Testis (tissue), 2 donors: ENCODE measurements at regions not wholly inside any gene's neighbourhood (a gene's known extent, or its start where the extent isn't known, plus 50 kb on each side); places are given as distances from the start of the nearest gene placed in this dataset.

Experiments used
- POLR2A ChIP-seq: fragments of 450-650 bp; IDR thresholded peaks from one replicate; pipeline ENCODE4 v1.6.1; 2017; ENCODE audit warnings: antibody characterized with exemption, mild to moderate bottlenecking, moderate library complexity
- TF ChIP-seq, protein P1 (sequence below), 3 experiments: fragments of 450-650 bp in 2 of 3; fragments of 200-600 bp in 1 of 3; sonication (generic) in 1 of 3; IDR thresholded peaks; one replicate each; pipeline ENCODE4 v1.5.1; 2016 to 2019; ENCODE audit warnings: antibody characterized with exemption in 3 of 3, mild to moderate bottlenecking in 2 of 3, moderate library complexity in 1 of 3

GRCh38 chr12:58586762-58587161, 333.5 kb downstream of the LRIG3 start:
- no peak for TF ChIP-seq POLR2A
- TF ChIP-seq, protein P1, sequence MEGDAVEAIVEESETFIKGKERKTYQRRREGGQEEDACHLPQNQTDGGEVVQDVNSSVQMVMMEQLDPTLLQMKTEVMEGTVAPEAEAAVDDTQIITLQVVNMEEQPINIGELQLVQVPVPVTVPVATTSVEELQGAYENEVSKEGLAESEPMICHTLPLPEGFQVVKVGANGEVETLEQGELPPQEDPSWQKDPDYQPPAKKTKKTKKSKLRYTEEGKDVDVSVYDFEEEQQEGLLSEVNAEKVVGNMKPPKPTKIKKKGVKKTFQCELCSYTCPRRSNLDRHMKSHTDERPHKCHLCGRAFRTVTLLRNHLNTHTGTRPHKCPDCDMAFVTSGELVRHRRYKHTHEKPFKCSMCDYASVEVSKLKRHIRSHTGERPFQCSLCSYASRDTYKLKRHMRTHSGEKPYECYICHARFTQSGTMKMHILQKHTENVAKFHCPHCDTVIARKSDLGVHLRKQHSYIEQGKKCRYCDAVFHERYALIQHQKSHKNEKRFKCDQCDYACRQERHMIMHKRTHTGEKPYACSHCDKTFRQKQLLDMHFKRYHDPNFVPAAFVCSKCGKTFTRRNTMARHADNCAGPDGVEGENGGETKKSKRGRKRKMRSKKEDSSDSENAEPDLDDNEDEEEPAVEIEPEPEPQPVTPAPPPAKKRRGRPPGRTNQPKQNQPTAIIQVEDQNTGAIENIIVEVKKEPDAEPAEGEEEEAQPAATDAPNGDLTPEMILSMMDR (IDR thresholded peaks at IDR 0.05): no peak
